SK-N-MC (cell line): ENCODE measurements at regions not wholly inside any gene's neighbourhood (a gene's known extent, or its start where the extent isn't known, plus 50 kb on each side); places are given as distances from the start of the nearest gene placed in this dataset.

Experiments used
- EZH2 ChIP-seq: fragments of 200-600 bp; sonication (generic); IDR thresholded peaks from one replicate; pipeline ENCODE4 v1.6.1; 2017; ENCODE audit warnings: antibody characterized with exemption
- FOXP2 ChIP-seq: optimal IDR thresholded peaks from 2 replicates; pipeline ENCODE3; 2011; ENCODE audit warnings: mild to moderate bottlenecking, moderate library complexity; ENCODE audit not compliant: insufficient read depth; ENCODE audit errors: extremely low read length, control extremely low read depth
- POLR2AphosphoS5 ChIP-seq: IDR thresholded peaks from 2 replicates; pipeline ENCODE4 v1.6.1; 2012; ENCODE audit warnings: mild to moderate bottlenecking, low read depth, low read length, borderline replicate concordance

- TF ChIP-seq POLR2AphosphoS5 (no peak), EZH2 (no peak), FOXP2 (no peak)
Measured at GRCh38 chr15:39028069-39028468, 463.5 kb upstream of the RASGRP1 start.
